ENCODE measurements at regions not wholly inside any gene's neighbourhood (a gene's known extent, or its start where the extent isn't known, plus 50 kb on each side); places are given as distances from the start of the nearest gene placed in this dataset.

GRCh38 chr1:218049641-218050040, 235.5 kb upstream of the RRP15 start:
- TF ChIP-seq CTCF (IDR thresholded peaks at IDR 0.05; ENCODE audit: insufficient read depth, low read length, poor library complexity, severe bottlenecking), result no peak
- TF ChIP-seq EZH2phosphoT487 (conservative IDR thresholded peaks at IDR 0.05; ENCODE audit: low read length), result no peak
